DND-41 (cell line): ENCODE measurements at regions not wholly inside any gene's neighbourhood (a gene's known extent, or its start where the extent isn't known, plus 50 kb on each side); places are given as distances from the start of the nearest gene placed in this dataset.
"Not testable (repeated sequence)": the region's sequence is repeated elsewhere in the genome, so short reads cannot be mapped to it uniquely, and the experiment has no call there.

ENCODE experiments used
- ATAC-seq: fragments of 200-7000 bp; cut with Tn5 transposase; 3 replicates; pipeline ENCODE4 v1.9.1; 2021; ENCODE audit warnings: low read depth; ENCODE audit not compliant: insufficient read depth
- DNase-seq: peaks from one replicate; pipeline ENCODE4 v3.0.0-alpha.2; 2020
- H2AFZ ChIP-seq: 2 replicates; pipeline ENCODE4 v1.6.0; 2012; ENCODE audit warnings: low read depth, low read length
- H3K27ac ChIP-seq: 2 replicates; pipeline ENCODE4 v1.5.1; 2012; ENCODE audit warnings: low read length, inconsistent platforms
- H3K27me3 ChIP-seq: fragments of 200-600 bp; sonication (generic); 2 replicates; pipeline ENCODE4 v1.6.0; 2012; ENCODE audit warnings: low read length, mild to moderate bottlenecking, inconsistent platforms; ENCODE audit not compliant: insufficient read depth, poor library complexity
- H3K36me3 ChIP-seq: 2 replicates; pipeline ENCODE4 v1.5.1; 2012; ENCODE audit warnings: low read length, inconsistent platforms; ENCODE audit not compliant: insufficient read depth
- H3K4me1 ChIP-seq: 2 replicates; pipeline ENCODE4 v1.5.1; 2012; ENCODE audit warnings: mild to moderate bottlenecking, low read length; ENCODE audit not compliant: insufficient read depth
- H3K4me2 ChIP-seq: 2 replicates; pipeline ENCODE4 v1.6.0; 2012; ENCODE audit warnings: mild to moderate bottlenecking, moderate library complexity, low read length, inconsistent platforms; ENCODE audit not compliant: insufficient read depth
- H3K4me3 ChIP-seq, 2 experiments: fragments of 200-600 bp in 1 of 2; shearing (Covaris generic) in 1 of 2; 2 replicates each; pipeline ENCODE4 v1.5.1; 2012 to 2016; ENCODE audit warnings: inconsistent platforms in 2 of 2, low read length in 2 of 2, mild to moderate bottlenecking in 2 of 2, low read depth in 1 of 2, moderate library complexity in 1 of 2
- H3K79me2 ChIP-seq: 2 replicates; pipeline ENCODE4 v1.6.0; 2012; ENCODE audit warnings: low read length, inconsistent platforms; ENCODE audit not compliant: insufficient read depth
- H3K9ac ChIP-seq: 2 replicates; pipeline ENCODE4 v1.6.0; 2012; ENCODE audit warnings: low read depth, mild to moderate bottlenecking, inconsistent platforms, low read length, moderate library complexity
- H3K9me3 ChIP-seq: 2 replicates; pipeline ENCODE4 v1.5.1; 2012; ENCODE audit warnings: low read length, moderate library complexity, mild to moderate bottlenecking, inconsistent platforms; ENCODE audit not compliant: insufficient read depth, severe bottlenecking
- H4K20me1 ChIP-seq: 2 replicates; pipeline ENCODE4 v1.6.0; 2012; ENCODE audit warnings: low read length; ENCODE audit not compliant: insufficient read depth
- EZH2 ChIP-seq: IDR thresholded peaks from 3 replicates; pipeline ENCODE4 v1.6.1; 2012; ENCODE audit warnings: borderline replicate concordance, low read depth, mild to moderate bottlenecking, moderate library complexity, low read length, inconsistent platforms; ENCODE audit not compliant: severe bottlenecking
- TF ChIP-seq, protein P1 (sequence below): IDR thresholded peaks from 2 replicates; pipeline ENCODE4 v1.5.1; 2012; ENCODE audit warnings: borderline replicate concordance, low read length, moderate library complexity, mild to moderate bottlenecking; ENCODE audit not compliant: poor library complexity, severe bottlenecking; ENCODE audit errors: extremely low read depth

DNA sequence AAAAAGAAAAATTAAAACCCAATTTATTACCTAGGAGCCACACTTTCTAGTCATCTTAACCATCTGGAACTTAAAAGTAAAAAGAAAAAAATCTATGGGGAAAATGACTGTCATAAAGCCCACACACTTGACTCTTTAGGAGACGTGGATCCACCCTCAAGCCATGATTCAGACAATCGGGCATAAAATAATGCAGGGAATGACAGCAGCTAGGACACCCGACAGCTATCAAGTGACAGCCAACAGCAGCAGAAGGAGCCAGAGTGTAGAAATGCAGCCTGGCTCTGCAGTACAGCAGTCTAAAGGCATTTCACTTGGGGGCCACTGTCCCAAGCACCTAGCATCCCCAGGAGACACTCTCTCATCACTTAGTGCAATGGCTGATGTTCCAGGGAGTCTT is 226.9 kb downstream of the CAAP1 start:
- Histone ChIP-seq H3K27ac (no peak overlapping the region), H4K20me1 (no peaks in the 10 kb centered on the region), H3K4me1 (no peaks in the 10 kb centered on the region), H2AFZ (no peak overlapping the region), H3K36me3 (no peaks in the 10 kb centered on the region), H3K9me3 (no peaks in the 10 kb centered on the region), H3K4me3 (no peak overlapping the region), H3K27me3 (no peaks in the 10 kb centered on the region), H3K9ac (no peak overlapping the region), H3K4me2 (no peak overlapping the region), H3K79me2 (no peaks in the 10 kb centered on the region)
- ATAC-seq (no peak), DNase-seq (no peak)
- TF ChIP-seq EZH2: no peak
- TF ChIP-seq, protein P1, sequence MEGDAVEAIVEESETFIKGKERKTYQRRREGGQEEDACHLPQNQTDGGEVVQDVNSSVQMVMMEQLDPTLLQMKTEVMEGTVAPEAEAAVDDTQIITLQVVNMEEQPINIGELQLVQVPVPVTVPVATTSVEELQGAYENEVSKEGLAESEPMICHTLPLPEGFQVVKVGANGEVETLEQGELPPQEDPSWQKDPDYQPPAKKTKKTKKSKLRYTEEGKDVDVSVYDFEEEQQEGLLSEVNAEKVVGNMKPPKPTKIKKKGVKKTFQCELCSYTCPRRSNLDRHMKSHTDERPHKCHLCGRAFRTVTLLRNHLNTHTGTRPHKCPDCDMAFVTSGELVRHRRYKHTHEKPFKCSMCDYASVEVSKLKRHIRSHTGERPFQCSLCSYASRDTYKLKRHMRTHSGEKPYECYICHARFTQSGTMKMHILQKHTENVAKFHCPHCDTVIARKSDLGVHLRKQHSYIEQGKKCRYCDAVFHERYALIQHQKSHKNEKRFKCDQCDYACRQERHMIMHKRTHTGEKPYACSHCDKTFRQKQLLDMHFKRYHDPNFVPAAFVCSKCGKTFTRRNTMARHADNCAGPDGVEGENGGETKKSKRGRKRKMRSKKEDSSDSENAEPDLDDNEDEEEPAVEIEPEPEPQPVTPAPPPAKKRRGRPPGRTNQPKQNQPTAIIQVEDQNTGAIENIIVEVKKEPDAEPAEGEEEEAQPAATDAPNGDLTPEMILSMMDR: no peak

GRCh38 chr9:26664087-26664773 is 228.4 kb downstream of the CAAP1 start:
- H3K4me1 ChIP-seq, H3K4me2 ChIP-seq, H3K27me3 ChIP-seq, H3K27ac ChIP-seq, H3K9ac ChIP-seq, H3K9me3 ChIP-seq, H3K79me2 ChIP-seq, DNase-seq, H2AFZ ChIP-seq, H4K20me1 ChIP-seq, ATAC-seq, H3K36me3 ChIP-seq, H3K4me3 ChIP-seq: not testable (repeated sequence)

GRCh38 chr9:26662476-26662875 is 230.1 kb downstream of the CAAP1 start:
- ATAC-seq: no peak
- H3K9me3 ChIP-seq: no peaks in the 10 kb centered on the region

DNA sequence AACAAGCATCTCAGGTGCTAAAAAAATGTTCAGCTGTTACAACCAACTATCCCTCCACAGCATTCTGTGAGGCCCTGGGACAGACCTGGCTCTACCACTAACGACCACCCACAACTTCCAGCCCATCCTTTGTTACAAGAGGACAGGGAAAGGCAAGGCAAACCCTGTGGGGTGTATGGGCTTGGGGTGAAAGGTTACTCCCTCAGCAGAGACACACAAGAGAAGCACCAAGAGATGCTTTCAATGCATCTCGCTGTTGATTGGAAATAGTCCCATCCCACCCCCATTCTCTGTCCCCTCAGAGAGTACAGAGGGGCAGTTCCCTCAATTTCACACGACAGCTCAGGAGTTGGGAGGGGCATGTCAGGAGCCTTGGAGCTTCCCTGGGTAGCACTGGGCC is 234.1 kb downstream of the CAAP1 start:
- Histone ChIP-seq H3K4me2 (no peak overlapping the region), H3K4me1 (no peaks in the 10 kb centered on the region), H3K79me2 (no peaks in the 10 kb centered on the region), H4K20me1 (no peaks in the 10 kb centered on the region), H3K27me3 (no peaks in the 10 kb centered on the region), H3K9me3 (no peaks in the 10 kb centered on the region), H2AFZ (no peak overlapping the region), H3K36me3 (no peaks in the 10 kb centered on the region), H3K27ac (no peak overlapping the region), H3K4me3 (no peak overlapping the region), H3K9ac (no peak overlapping the region)
- TF ChIP-seq, protein P1: no peak
- no peak for TF ChIP-seq EZH2
- ATAC-seq: no peak
- no peak for DNase-seq

More at GRCh38 chr9:26662476-26662875, 230.1 kb downstream of the CAAP1 start:
- H3K4me3 ChIP-seq: no peak overlapping the region
- no peak overlapping the region for H3K4me2 ChIP-seq
- H3K4me1 ChIP-seq: no peaks in the 10 kb centered on the region
- no peak for DNase-seq
- no peaks in the 10 kb centered on the region for H3K27me3 ChIP-seq
- no peaks in the 10 kb centered on the region for H4K20me1 ChIP-seq
- H3K27ac ChIP-seq: no peak overlapping the region
- no peaks in the 10 kb centered on the region for H3K36me3 ChIP-seq
- no peak for TF ChIP-seq EZH2
- TF ChIP-seq, protein P1: no peak
- no peaks in the 10 kb centered on the region for H3K79me2 ChIP-seq
- no peak overlapping the region for H2AFZ ChIP-seq
- no peak overlapping the region for H3K9ac ChIP-seq
